Neural progenitor cell (in vitro differentiated cells): ENCODE measurements at regions not wholly inside any gene's neighbourhood (a gene's known extent, or its start where the extent isn't known, plus 50 kb on each side); places are given as distances from the start of the nearest gene placed in this dataset.

Experiments
- EZH2 ChIP-seq: fragments of 200-600 bp; sonication (generic); IDR thresholded peaks from 2 replicates; pipeline ENCODE4 v1.6.1; 2017; ENCODE audit warnings: antibody characterized with exemption, mild to moderate bottlenecking, moderate library complexity
- TF ChIP-seq, protein P1 (sequence below): fragments of 200-600 bp; sonication (generic); IDR thresholded peaks from 2 replicates; pipeline ENCODE4 v1.5.1; 2017; ENCODE audit warnings: antibody characterized with exemption, mild to moderate bottlenecking

DNA sequence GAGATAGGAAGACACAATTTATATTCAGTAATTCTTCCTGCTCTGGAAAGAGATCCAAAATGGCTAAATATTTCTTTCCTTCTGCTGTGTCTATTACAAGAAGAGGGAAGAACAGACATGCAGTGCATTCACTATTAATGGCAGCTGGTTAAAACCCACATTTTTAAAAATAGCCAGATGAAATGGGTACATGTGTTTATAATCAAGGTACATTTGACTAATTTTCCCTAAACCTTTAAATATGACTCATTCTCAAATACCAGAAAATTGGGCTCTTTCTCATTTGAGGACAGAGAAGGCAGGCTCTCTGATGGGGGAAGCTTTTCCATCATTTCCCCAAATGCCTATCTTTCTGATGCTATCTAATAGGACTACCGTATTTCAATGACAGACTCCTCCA is 215.7 kb upstream of the HABP2 start:
- TF ChIP-seq, protein P1, sequence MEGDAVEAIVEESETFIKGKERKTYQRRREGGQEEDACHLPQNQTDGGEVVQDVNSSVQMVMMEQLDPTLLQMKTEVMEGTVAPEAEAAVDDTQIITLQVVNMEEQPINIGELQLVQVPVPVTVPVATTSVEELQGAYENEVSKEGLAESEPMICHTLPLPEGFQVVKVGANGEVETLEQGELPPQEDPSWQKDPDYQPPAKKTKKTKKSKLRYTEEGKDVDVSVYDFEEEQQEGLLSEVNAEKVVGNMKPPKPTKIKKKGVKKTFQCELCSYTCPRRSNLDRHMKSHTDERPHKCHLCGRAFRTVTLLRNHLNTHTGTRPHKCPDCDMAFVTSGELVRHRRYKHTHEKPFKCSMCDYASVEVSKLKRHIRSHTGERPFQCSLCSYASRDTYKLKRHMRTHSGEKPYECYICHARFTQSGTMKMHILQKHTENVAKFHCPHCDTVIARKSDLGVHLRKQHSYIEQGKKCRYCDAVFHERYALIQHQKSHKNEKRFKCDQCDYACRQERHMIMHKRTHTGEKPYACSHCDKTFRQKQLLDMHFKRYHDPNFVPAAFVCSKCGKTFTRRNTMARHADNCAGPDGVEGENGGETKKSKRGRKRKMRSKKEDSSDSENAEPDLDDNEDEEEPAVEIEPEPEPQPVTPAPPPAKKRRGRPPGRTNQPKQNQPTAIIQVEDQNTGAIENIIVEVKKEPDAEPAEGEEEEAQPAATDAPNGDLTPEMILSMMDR = no peak
- TF ChIP-seq EZH2 = no peak
